ENCODE measurements at regions not wholly inside any gene's neighbourhood (a gene's known extent, or its start where the extent isn't known, plus 50 kb on each side); places are given as distances from the start of the nearest gene placed in this dataset.

GRCh38 chr2:220815698-220816097 lies 756.4 kb downstream of the EPHA4 start:
- TF ChIP-seq IFI16 (CRISPR knock-in tag; IDR thresholded peaks at IDR 0.05) = no peak
- no peak for TF ChIP-seq MXI1 (IDR thresholded peaks at IDR 0.05; ENCODE audit: low read depth, low read length)
- TF ChIP-seq JUN (IDR thresholded peaks at IDR 0.05; ENCODE audit: borderline replicate concordance, low read depth, low read length) = no peak
- TF ChIP-seq JUN (CRISPR knock-in tag; IDR thresholded peaks at IDR 0.05; ENCODE audit: borderline replicate concordance) = no peak
- no peak for TF ChIP-seq ZBED1 (IDR thresholded peaks at IDR 0.05)
- TF ChIP-seq JUND (IDR thresholded peaks at IDR 0.05; ENCODE audit: borderline replicate concordance, low read depth, low read length) = no peak
- no peak for TF ChIP-seq JUND (tag; IDR thresholded peaks at IDR 0.05; ENCODE audit: borderline replicate concordance, low read depth, low read length)

Data from K562 (cell line).